ENCODE measurements at regions not wholly inside any gene's neighbourhood (a gene's known extent, or its start where the extent isn't known, plus 50 kb on each side); places are given as distances from the start of the nearest gene placed in this dataset.

DNA sequence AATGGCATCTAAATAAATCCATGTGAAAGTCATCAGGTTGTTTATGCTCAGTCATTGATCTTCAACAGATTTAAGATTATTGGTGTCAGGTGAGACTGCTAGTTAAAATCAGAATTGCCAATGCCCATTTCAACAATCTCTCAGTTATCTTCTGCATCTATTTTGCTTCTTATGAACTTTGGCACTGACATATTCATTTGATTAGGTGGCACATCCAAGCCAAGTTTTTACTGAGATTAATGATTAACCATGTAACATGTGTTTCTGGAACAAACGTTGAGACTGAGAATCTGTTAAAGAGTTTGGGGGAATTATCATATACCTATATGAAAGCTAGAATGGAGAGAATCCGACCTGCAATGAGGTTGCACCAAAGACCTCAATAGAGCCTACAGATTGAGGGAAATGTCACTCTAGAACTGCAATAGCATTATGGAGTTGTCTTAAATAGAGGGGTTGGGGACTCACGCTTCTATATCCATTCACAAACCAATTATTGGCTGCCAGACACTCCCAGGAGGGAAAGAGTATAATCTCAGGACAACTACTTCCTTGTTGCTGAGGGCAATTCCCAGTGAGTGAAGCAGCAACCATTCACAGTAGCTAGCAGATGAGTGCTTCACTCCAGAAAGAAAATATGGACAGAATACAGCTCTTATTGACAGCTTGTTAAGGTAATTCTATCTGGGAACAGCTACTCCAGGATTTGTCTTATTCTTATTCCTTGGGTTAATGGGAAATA is 891.3 kb downstream of the SQOR start:
- Histone ChIP-seq H2AFZ (ENCODE audit: low read length) (no peak overlapping the region), H4K5ac (ENCODE audit: insufficient read length, low read depth, low read length) (no peak overlapping the region), H3T11ph (ENCODE audit: low read length) (no peak overlapping the region), H4K20me1 (ENCODE audit: control insufficient read depth, insufficient read depth, insufficient read length) (no peaks in the 10 kb centered on the region), H3K23ac (ENCODE audit: insufficient read length, low read depth, low read length) (no peak overlapping the region), H3K79me2 (ENCODE audit: insufficient read depth, low read length) (no peaks in the 10 kb centered on the region), H3K27me3 (ENCODE audit: insufficient read depth, low read length) (no peaks in the 10 kb centered on the region), H2BK15ac (ENCODE audit: low read depth, low read length) (no peak overlapping the region), H3K56ac (ENCODE audit: insufficient read length, low read depth, low read length) (no peak overlapping the region), H3K4me1 (ENCODE audit: insufficient read depth, low read length) (no peaks in the 10 kb centered on the region), H3K23me2 (ENCODE audit: insufficient read length, low read depth, low read length, poor library complexity, severe bottlenecking) (no peaks in the 10 kb centered on the region), H3K4ac (ENCODE audit: low read depth, low read length) (no peak overlapping the region), H2BK5ac (ENCODE audit: insufficient read length, low read length) (no peak overlapping the region), H2BK20ac (ENCODE audit: low read depth, low read length, poor library complexity, severe bottlenecking) (no peak overlapping the region), H3K79me1 (ENCODE audit: insufficient read depth, low read depth, low read length, poor library complexity, severe bottlenecking) (no peaks in the 10 kb centered on the region), H2BK12ac (ENCODE audit: insufficient read length, low read depth, low read length) (no peak overlapping the region), H3K9me3 (ENCODE audit: control insufficient read depth, low read depth, low read length) (no peaks in the 10 kb centered on the region), H4K8ac (replicated peaks; ENCODE audit: insufficient read length, low read depth, low read length) (no peak overlapping the region), H3K18ac (ENCODE audit: insufficient read length, low read depth, low read length) (no peak overlapping the region), H3K9ac (ENCODE audit: extremely low read depth, insufficient read length, low read length) (no peak overlapping the region), H2BK120ac (ENCODE audit: low read depth, low read length, poor library complexity, severe bottlenecking) (no peak overlapping the region), H3K4me2 (ENCODE audit: insufficient read depth, insufficient read length, low read length) (no peak overlapping the region), H2AK5ac (ENCODE audit: insufficient read length, low read length) (no peak overlapping the region), H3K27ac (ENCODE audit: insufficient read length, low read depth, low read length) (no peak overlapping the region), H3K14ac (ENCODE audit: insufficient read depth, low read length) (no peak overlapping the region), H4K91ac (ENCODE audit: insufficient read length, low read depth, low read length) (no peak overlapping the region)
- H3K4me3 Mint-ChIP-seq: no peak overlapping the region
- H3K9me3 Mint-ChIP-seq: no peaks in the 10 kb centered on the region
- H3K4me1 Mint-ChIP-seq: no peaks in the 10 kb centered on the region
- no peaks in the 10 kb centered on the region for H3K27me3 Mint-ChIP-seq (ENCODE audit: low read depth)
- DNase-seq: no peak
- TF ChIP-seq CTCF (conservative IDR thresholded peaks at IDR 0.05): no peak
- H3K27ac Mint-ChIP-seq: no peak overlapping the region
- H3K36me3 Mint-ChIP-seq (ENCODE audit: insufficient read depth in 1 of 3, low read depth in 3 of 3): no peaks in the 10 kb centered on the region
- no CpG with 5 or more reads among the region's 3 CpGs for WGBS (ENCODE audit: extremely low coverage, insufficient read length, low lambda C conversion rate)

Measured in H9 (cell line).